HEK293T (cell line): ENCODE measurements at regions not wholly inside any gene's neighbourhood (a gene's known extent, or its start where the extent isn't known, plus 50 kb on each side); places are given as distances from the start of the nearest gene placed in this dataset.

Source experiments
- CTCF ChIA-PET: fragments of 350-600 bp; formaldehyde crosslinking; extraction: SDS; loops from one replicate; lab custom pipeline; 2021; ENCODE audit warnings: antibody characterized with exemption, inconsistent platforms; lab: Yijun Ruan, JAX
- POLR2A ChIA-PET: fragments of 350-600 bp; formaldehyde crosslinking; extraction: SDS; loops from one replicate; lab custom pipeline; 2020; ENCODE audit warnings: antibody characterized with exemption, inconsistent platforms; lab: Yijun Ruan, JAX
- DNase-seq: peaks from one replicate; pipeline ENCODE4 v3.0.0; 2012; ENCODE audit warnings: mixed read lengths; ENCODE audit errors: extremely low spot score
- ARNT ChIP-seq: fragments of 450-650 bp; IDR thresholded peaks from 2 replicates; pipeline ENCODE4 v1.6.1; 2017; ENCODE audit warnings: mild to moderate bottlenecking
- BHLHE40 ChIP-seq: fragments of 450-650 bp; IDR thresholded peaks from 2 replicates; pipeline ENCODE4 v1.6.1; 2016; ENCODE audit warnings: mild to moderate bottlenecking, moderate library complexity, borderline replicate concordance
- CTBP1 ChIP-seq: fragments of 450-650 bp; IDR thresholded peaks from 2 replicates; pipeline ENCODE4 v1.6.1; 2016; ENCODE audit warnings: borderline replicate concordance
- ELF4 ChIP-seq: fragments of 450-650 bp; IDR thresholded peaks from 2 replicates; pipeline ENCODE4 v1.6.1; 2017; ENCODE audit warnings: antibody characterized with exemption
- FOXA1 ChIP-seq: fragments of 450-650 bp; IDR thresholded peaks from 2 replicates; pipeline ENCODE4 v1.6.1; 2016; ENCODE audit warnings: mild to moderate bottlenecking
- FOXK2 ChIP-seq: fragments of 450-650 bp; IDR thresholded peaks from 2 replicates; pipeline ENCODE4 v1.6.1; 2016; ENCODE audit warnings: mild to moderate bottlenecking
- FOXM1 ChIP-seq: fragments of 450-650 bp; IDR thresholded peaks from 2 replicates; pipeline ENCODE4 v1.6.1; 2017; ENCODE audit warnings: mild to moderate bottlenecking, borderline replicate concordance
- HDGF ChIP-seq: fragments of 450-650 bp; IDR thresholded peaks from 2 replicates; pipeline ENCODE4 v1.6.1; 2017; ENCODE audit warnings: antibody characterized with exemption, borderline replicate concordance
- L3MBTL2 ChIP-seq: fragments of 450-650 bp; conservative IDR thresholded peaks from 2 replicates; pipeline ENCODE4 v1.6.1; 2016; ENCODE audit warnings: mild to moderate bottlenecking
- LEF1 ChIP-seq: fragments of 450-650 bp; IDR thresholded peaks from 2 replicates; pipeline ENCODE4 v1.6.1; 2017; ENCODE audit warnings: mild to moderate bottlenecking, borderline replicate concordance
- NFRKB ChIP-seq: fragments of 450-650 bp; IDR thresholded peaks from 2 replicates; pipeline ENCODE4 v1.6.1; 2016; ENCODE audit warnings: mild to moderate bottlenecking, moderate library complexity
- PKNOX1 ChIP-seq: fragments of 450-650 bp; IDR thresholded peaks from 2 replicates; pipeline ENCODE4 v1.6.1; 2016
- SP1 ChIP-seq: fragments of 450-650 bp; IDR thresholded peaks from 2 replicates; pipeline ENCODE4 v1.6.1; 2017
- SUZ12 ChIP-seq: fragments of 450-650 bp; IDR thresholded peaks from 2 replicates; pipeline ENCODE4 v1.6.1; 2016; ENCODE audit warnings: mild to moderate bottlenecking
- TARDBP ChIP-seq: fragments of 450-650 bp; IDR thresholded peaks from 2 replicates; pipeline ENCODE4 v1.6.1; 2016
- ZNF384 ChIP-seq: fragments of 450-650 bp; IDR thresholded peaks from 2 replicates; pipeline ENCODE4 v1.6.1; 2016

DNA sequence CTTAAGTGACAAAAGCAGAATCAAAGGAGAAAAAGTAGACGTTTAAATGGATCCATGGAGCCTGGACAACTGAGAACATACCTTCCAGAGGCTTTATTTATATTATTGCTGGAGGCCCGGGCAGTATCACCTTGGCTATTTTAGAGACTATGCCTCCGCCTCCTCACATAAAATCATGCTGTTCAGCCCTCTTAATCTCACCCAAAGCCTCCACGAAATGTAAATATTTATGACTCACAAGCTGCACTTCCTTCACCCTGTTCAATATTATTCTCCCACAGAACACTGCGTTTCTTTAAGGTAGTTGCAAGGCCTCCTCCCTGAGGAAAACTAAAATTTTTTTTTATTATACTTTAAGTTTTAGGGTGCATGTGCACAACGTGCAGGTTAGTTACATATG lies 478.6 kb upstream of the ACVR2A start:
- ChIA-PET POLR2A (no interaction called here), CTCF (no interaction called here)
- no peak for DNase-seq
- TF ChIP-seq SP1 (no peak), ZNF384 (no peak), HDGF (no peak), TARDBP (no peak)

GRCh38 chr2:147365622-147366021 lies 479.2 kb upstream of the ACVR2A start:
- no peak for DNase-seq
- TF ChIP-seq SUZ12, result no peak
- no peak for TF ChIP-seq PKNOX1
- TF ChIP-seq FOXA1, result no peak
- no peak for TF ChIP-seq BHLHE40
- TF ChIP-seq TARDBP, result no peak
- no peak for TF ChIP-seq ELF4
- TF ChIP-seq NFRKB, result no peak
- TF ChIP-seq FOXM1, result no peak
- TF ChIP-seq SP1, result no peak
- POLR2A ChIA-PET, result no interaction called here
- CTCF ChIA-PET, result no interaction called here

GRCh38 chr2:147364597-147364996 lies 480.2 kb upstream of the ACVR2A start:
- ChIA-PET CTCF (no interaction called here), POLR2A (no interaction called here)
- DNase-seq, result no peak
- TF ChIP-seq SUZ12, result no peak
- TF ChIP-seq FOXK2, result no peak
- TF ChIP-seq LEF1, result no peak
- no peak for TF ChIP-seq NFRKB
- no peak for TF ChIP-seq FOXA1

DNA sequence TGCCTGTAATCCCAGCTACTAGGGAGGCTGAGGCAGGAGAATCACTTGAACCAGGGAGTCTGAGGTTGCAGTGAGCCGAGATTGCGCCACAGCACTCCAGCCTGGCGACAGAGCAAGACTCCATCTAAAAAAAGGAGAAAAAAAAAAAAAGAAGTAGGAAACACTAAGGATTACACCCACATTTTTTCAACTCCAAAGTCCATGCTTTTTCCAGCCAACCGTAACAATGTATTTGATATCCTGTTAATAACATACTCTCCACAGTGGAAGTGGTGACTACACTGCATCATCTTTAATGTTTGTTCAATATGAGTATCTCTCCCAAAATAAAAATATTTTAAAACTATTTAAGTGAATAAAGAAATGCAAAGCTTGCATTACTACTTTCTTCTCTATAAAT lies 481.6 kb upstream of the ACVR2A start:
- TF ChIP-seq ARNT, result no peak
- TF ChIP-seq ELF4, result no peak
- no peak for TF ChIP-seq L3MBTL2
- no peak for TF ChIP-seq TARDBP
- TF ChIP-seq FOXM1, result no peak
- no peak for TF ChIP-seq LEF1
- no peak for TF ChIP-seq FOXA1
- no peak for TF ChIP-seq CTBP1
- DNase-seq, result no peak
- POLR2A ChIA-PET, result no interaction called here
- CTCF ChIA-PET, result no interaction called here

DNA sequence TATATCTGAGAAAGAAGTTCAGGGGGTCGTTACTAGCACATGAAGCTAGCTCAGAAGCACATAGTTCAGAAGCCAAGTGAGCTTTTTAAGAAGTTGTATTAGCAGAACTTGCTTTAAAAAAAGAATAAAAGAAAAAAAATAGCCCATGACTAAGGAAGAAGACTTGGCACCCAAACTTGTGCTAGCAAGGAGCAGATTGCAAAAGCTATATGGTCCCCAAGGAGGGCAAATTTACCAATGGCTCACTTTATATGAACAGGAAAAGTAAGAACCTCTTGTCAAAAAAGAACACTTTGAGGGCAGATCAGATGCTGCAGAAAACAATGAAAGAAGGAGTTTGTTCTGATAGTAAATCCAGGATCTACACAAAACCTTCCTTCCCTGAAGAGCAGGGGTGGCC lies 486.5 kb upstream of the ACVR2A start:
- no peak for TF ChIP-seq BHLHE40
- no peak for TF ChIP-seq SP1
- no peak for TF ChIP-seq HDGF
- TF ChIP-seq ZNF384, result no peak
- no peak for TF ChIP-seq LEF1
- TF ChIP-seq TARDBP, result no peak
- no peak for TF ChIP-seq NFRKB
- no peak for TF ChIP-seq CTBP1
- TF ChIP-seq PKNOX1, result no peak
- TF ChIP-seq L3MBTL2, result no peak
- no peak for TF ChIP-seq SUZ12
- TF ChIP-seq FOXA1, result no peak
- no peak for TF ChIP-seq FOXM1
- no peak for TF ChIP-seq ARNT
- POLR2A ChIA-PET, result no interaction called here
- CTCF ChIA-PET, result no interaction called here
- no peak for DNase-seq

DNA sequence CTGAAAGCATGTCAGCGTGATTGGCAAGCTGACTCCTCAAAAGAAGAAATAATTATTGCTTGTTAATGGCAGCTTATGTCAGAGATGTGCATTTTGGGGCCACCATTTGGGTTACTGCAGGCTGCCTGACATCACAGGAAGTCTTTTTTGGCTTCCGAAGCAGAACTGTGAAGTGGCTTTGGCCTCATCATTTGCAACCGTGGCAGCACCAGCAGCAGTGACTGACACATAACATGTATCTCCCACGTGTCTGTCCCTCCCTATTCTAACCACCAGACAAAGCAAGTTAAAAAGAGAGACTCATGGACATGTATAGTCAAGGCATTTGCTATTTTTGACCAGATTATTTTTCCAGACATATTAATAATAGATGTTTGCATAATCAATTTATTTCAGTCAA lies 488.7 kb upstream of the ACVR2A start:
- POLR2A ChIA-PET, result no interaction called here
- TF ChIP-seq PKNOX1 (no peak), FOXK2 (no peak), L3MBTL2 (no peak), ZNF384 (no peak), CTBP1 (no peak), SUZ12 (no peak), FOXA1 (no peak)
- no peak for DNase-seq
- CTCF ChIA-PET, result no interaction called here

DNA sequence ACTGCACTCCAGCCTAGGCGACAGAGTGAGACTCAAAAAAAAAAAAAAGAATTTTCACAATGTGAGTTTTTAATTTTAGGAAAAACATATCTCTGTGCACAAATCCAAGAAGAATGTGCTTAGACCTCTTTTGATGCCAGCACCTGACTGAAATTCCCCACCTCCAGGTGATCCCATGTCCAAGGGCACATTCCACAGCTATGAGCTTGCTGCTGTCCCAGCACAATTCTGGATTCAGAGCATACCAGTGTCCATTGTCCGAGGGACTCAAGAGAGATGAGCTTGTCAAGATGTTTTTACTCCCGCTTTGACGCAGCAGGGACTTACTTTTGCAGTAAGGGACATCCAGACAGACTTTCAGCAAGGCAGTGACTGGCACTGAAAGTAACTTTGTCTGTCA lies 489.1 kb upstream of the ACVR2A start:
- ChIA-PET CTCF (no interaction called here), POLR2A (no interaction called here)
- DNase-seq, result no peak
- TF ChIP-seq FOXA1, result no peak
- TF ChIP-seq LEF1, result no peak
- no peak for TF ChIP-seq HDGF
- TF ChIP-seq BHLHE40, result no peak
- no peak for TF ChIP-seq L3MBTL2
- TF ChIP-seq ZNF384, result no peak
- no peak for TF ChIP-seq ARNT
- no peak for TF ChIP-seq PKNOX1
- no peak for TF ChIP-seq SP1
- no peak for TF ChIP-seq SUZ12
- TF ChIP-seq CTBP1, result no peak
- TF ChIP-seq TARDBP, result no peak
